PFSK-1 (cell line): ENCODE measurements at regions not wholly inside any gene's neighbourhood (a gene's known extent, or its start where the extent isn't known, plus 50 kb on each side); places are given as distances from the start of the nearest gene placed in this dataset.

Experiments
- FOXP2 ChIP-seq: optimal IDR thresholded peaks from 2 replicates; pipeline ENCODE3; 2011; ENCODE audit warnings: borderline replicate concordance, control low read depth, inconsistent platforms; ENCODE audit not compliant: insufficient read depth; ENCODE audit errors: extremely low read length, extremely low read depth
- POLR2AphosphoS5 ChIP-seq: IDR thresholded peaks from 2 replicates; pipeline ENCODE4 v1.6.1; 2012; ENCODE audit warnings: low read depth, mild to moderate bottlenecking, control low read depth, low read length, moderate library complexity
- SIN3A ChIP-seq: IDR thresholded peaks from 2 replicates; pipeline ENCODE4 v1.6.1; 2012; ENCODE audit warnings: mild to moderate bottlenecking, low read length, moderate library complexity, borderline replicate concordance; ENCODE audit not compliant: insufficient read depth
- TAF1 ChIP-seq: IDR thresholded peaks from 2 replicates; pipeline ENCODE4 v1.6.1; 2012; ENCODE audit warnings: low read length, control low read depth, borderline replicate concordance; ENCODE audit not compliant: insufficient read depth
- TF ChIP-seq, protein P1 (sequence below), 2 experiments: IDR thresholded peaks; 2 replicates each; pipeline versions ENCODE4 v1.6.1 to v1.8.0; 2011 to 2012; ENCODE audit warnings: low read depth in 2 of 2, low read length in 2 of 2, control low read depth in 1 of 2, inconsistent platforms in 1 of 2, mild to moderate bottlenecking in 1 of 2, moderate library complexity in 1 of 2; ENCODE audit not compliant: insufficient read depth in 1 of 2

- TF ChIP-seq POLR2AphosphoS5 (no peak), FOXP2 (no peak), TAF1 (no peak), SIN3A (no peak)
- TF ChIP-seq, protein P1, sequence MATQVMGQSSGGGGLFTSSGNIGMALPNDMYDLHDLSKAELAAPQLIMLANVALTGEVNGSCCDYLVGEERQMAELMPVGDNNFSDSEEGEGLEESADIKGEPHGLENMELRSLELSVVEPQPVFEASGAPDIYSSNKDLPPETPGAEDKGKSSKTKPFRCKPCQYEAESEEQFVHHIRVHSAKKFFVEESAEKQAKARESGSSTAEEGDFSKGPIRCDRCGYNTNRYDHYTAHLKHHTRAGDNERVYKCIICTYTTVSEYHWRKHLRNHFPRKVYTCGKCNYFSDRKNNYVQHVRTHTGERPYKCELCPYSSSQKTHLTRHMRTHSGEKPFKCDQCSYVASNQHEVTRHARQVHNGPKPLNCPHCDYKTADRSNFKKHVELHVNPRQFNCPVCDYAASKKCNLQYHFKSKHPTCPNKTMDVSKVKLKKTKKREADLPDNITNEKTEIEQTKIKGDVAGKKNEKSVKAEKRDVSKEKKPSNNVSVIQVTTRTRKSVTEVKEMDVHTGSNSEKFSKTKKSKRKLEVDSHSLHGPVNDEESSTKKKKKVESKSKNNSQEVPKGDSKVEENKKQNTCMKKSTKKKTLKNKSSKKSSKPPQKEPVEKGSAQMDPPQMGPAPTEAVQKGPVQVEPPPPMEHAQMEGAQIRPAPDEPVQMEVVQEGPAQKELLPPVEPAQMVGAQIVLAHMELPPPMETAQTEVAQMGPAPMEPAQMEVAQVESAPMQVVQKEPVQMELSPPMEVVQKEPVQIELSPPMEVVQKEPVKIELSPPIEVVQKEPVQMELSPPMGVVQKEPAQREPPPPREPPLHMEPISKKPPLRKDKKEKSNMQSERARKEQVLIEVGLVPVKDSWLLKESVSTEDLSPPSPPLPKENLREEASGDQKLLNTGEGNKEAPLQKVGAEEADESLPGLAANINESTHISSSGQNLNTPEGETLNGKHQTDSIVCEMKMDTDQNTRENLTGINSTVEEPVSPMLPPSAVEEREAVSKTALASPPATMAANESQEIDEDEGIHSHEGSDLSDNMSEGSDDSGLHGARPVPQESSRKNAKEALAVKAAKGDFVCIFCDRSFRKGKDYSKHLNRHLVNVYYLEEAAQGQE (IDR thresholded peaks at IDR 0.05; ENCODE audit: insufficient read depth in 1 of 2, low read depth in 2 of 2, low read length in 2 of 2) = no peak
Measured at GRCh38 chr12:41917181-41917580, 227.5 kb downstream of the GXYLT1 start.

GRCh38 chr12:41910578-41911320, 233.9 kb downstream of the GXYLT1 start:
- no peak for TF ChIP-seq POLR2AphosphoS5
- TF ChIP-seq SIN3A = no peak
- TF ChIP-seq TAF1 = no peak
- TF ChIP-seq, protein P1 (IDR thresholded peaks at IDR 0.05; ENCODE audit: insufficient read depth in 1 of 2, low read depth in 2 of 2, low read length in 2 of 2) = no peak
- no peak for TF ChIP-seq FOXP2

DNA sequence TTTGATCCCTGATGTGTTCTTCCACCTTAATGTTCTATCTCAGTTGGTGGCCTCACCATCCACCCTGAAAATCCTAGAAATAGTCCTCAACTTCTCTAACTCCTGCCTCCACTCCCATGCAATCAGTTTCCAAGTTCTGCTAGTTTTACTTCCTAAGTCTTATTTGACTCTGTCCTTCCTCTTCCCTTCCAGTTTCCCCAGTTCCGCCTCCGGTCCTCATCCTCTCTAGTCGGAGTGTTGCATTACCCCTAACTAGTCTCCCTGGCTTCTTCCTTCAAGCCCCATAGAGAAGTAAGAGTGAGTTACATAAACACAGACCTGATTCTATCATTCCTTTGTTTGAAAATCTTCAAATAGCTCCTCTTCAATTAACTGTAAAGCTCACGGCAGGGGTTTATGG, 236.5 kb downstream of the GXYLT1 start:
- TF ChIP-seq POLR2AphosphoS5 = no peak
- TF ChIP-seq FOXP2 = no peak
- TF ChIP-seq TAF1 = no peak
- TF ChIP-seq, protein P1 (IDR thresholded peaks at IDR 0.05; ENCODE audit: insufficient read depth in 1 of 2, low read depth in 2 of 2, low read length in 2 of 2) = no peak
- no peak for TF ChIP-seq SIN3A

DNA sequence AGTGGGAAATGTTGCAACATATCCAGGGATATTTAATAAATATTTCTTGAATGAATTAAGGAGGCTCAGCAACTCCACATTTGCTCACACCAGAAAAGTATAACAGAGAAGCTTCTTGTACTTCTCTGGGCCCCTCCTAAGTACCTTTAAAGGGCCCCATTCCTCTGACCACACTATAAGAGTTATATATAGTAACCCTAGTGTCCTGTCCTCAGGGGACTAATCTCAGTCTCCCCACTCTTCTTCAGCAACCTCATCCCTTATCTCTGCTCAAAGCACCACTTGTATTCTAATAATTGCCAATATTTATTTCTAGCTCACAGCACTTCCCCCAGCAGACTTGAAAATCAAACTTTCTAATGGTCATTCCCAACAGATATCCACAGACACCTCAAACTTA, 237.1 kb downstream of the GXYLT1 start:
- no peak for TF ChIP-seq SIN3A
- TF ChIP-seq, protein P1 (IDR thresholded peaks at IDR 0.05; ENCODE audit: insufficient read depth in 1 of 2, low read depth in 2 of 2, low read length in 2 of 2) = no peak
- no peak for TF ChIP-seq POLR2AphosphoS5
- no peak for TF ChIP-seq TAF1
- TF ChIP-seq FOXP2 = no peak
